ENCODE measurements at regions not wholly inside any gene's neighbourhood (a gene's known extent, or its start where the extent isn't known, plus 50 kb on each side); places are given as distances from the start of the nearest gene placed in this dataset.

GRCh38 chr1:4019147-4019521 is 119.1 kb upstream of the C1orf174 start:
- Histone ChIP-seq H3K27me3 (ENCODE audit: low read depth, low read length) (no peaks in the 10 kb centered on the region), H3K4me1 (ENCODE audit: control insufficient read depth in 1 of 2, insufficient read depth in 2 of 2, low read length in 2 of 2) (no peaks in the 10 kb centered on the region), H3K36me3 (ENCODE audit: control insufficient read depth in 1 of 2, insufficient read depth in 2 of 2, low read length in 2 of 2) (no peaks in the 10 kb centered on the region)

GRCh38 chr1:4019606-4020331 is 119.7 kb upstream of the C1orf174 start:
- Histone ChIP-seq H3K9me3 (ENCODE audit: control insufficient read depth in 1 of 2, low read length in 2 of 2) (no peaks in the 10 kb centered on the region), H3K27me3 (ENCODE audit: low read depth, low read length) (no peaks in the 10 kb centered on the region), H3K27ac (ENCODE audit: low read length) (no peak overlapping the region), H3K36me3 (ENCODE audit: control insufficient read depth in 1 of 2, insufficient read depth in 2 of 2, low read length in 2 of 2) (no peaks in the 10 kb centered on the region), H3K4me3 (ENCODE audit: low read depth in 1 of 2, low read length in 2 of 2) (no peak overlapping the region), H3K4me1 (ENCODE audit: control insufficient read depth in 1 of 2, insufficient read depth in 2 of 2, low read length in 2 of 2) (no peaks in the 10 kb centered on the region)

More at GRCh38 chr1:4019147-4019521, 119.1 kb upstream of the C1orf174 start:
- no peak overlapping the region for H3K4me3 ChIP-seq (ENCODE audit: low read depth in 1 of 2, low read length in 2 of 2)
- H3K9me3 ChIP-seq (ENCODE audit: control insufficient read depth in 1 of 2, low read length in 2 of 2) = no peaks in the 10 kb centered on the region
- H3K27ac ChIP-seq (ENCODE audit: low read length) = no peak overlapping the region

- Histone ChIP-seq H3K9me3 (ENCODE audit: control insufficient read depth in 1 of 2, low read length in 2 of 2) (no peaks in the 10 kb centered on the region), H3K4me1 (ENCODE audit: control insufficient read depth in 1 of 2, insufficient read depth in 2 of 2, low read length in 2 of 2) (no peaks in the 10 kb centered on the region), H3K27me3 (ENCODE audit: low read depth, low read length) (no peaks in the 10 kb centered on the region), H3K36me3 (ENCODE audit: control insufficient read depth in 1 of 2, insufficient read depth in 2 of 2, low read length in 2 of 2) (no peaks in the 10 kb centered on the region), H3K4me3 (ENCODE audit: low read depth in 1 of 2, low read length in 2 of 2) (no peak overlapping the region), H3K27ac (ENCODE audit: low read length) (no peak overlapping the region)
These were observed 120.4 kb upstream of the C1orf174 start for GRCh38 chr1:4020449-4020848.

- Histone ChIP-seq H3K27ac (ENCODE audit: low read length) (no peak overlapping the region), H3K27me3 (ENCODE audit: low read depth, low read length) (no peaks in the 10 kb centered on the region), H3K9me3 (ENCODE audit: control insufficient read depth in 1 of 2, low read length in 2 of 2) (no peaks in the 10 kb centered on the region), H3K4me3 (ENCODE audit: low read depth in 1 of 2, low read length in 2 of 2) (no peak overlapping the region), H3K36me3 (ENCODE audit: control insufficient read depth in 1 of 2, insufficient read depth in 2 of 2, low read length in 2 of 2) (no peaks in the 10 kb centered on the region), H3K4me1 (ENCODE audit: control insufficient read depth in 1 of 2, insufficient read depth in 2 of 2, low read length in 2 of 2) (no peaks in the 10 kb centered on the region)
These were observed 121.3 kb upstream of the C1orf174 start for GRCh38 chr1:4021136-4021973.

GRCh38 chr1:4021974-4022268 is 121.8 kb upstream of the C1orf174 start:
- H3K4me1 ChIP-seq (ENCODE audit: control insufficient read depth in 1 of 2, insufficient read depth in 2 of 2, low read length in 2 of 2) = no peaks in the 10 kb centered on the region
- no peaks in the 10 kb centered on the region for H3K9me3 ChIP-seq (ENCODE audit: control insufficient read depth in 1 of 2, low read length in 2 of 2)
- no peaks in the 10 kb centered on the region for H3K27me3 ChIP-seq (ENCODE audit: low read depth, low read length)
- no peak overlapping the region for H3K4me3 ChIP-seq (ENCODE audit: low read depth in 1 of 2, low read length in 2 of 2)
- no peaks in the 10 kb centered on the region for H3K36me3 ChIP-seq (ENCODE audit: control insufficient read depth in 1 of 2, insufficient read depth in 2 of 2, low read length in 2 of 2)
- no peak overlapping the region for H3K27ac ChIP-seq (ENCODE audit: low read length)

DNA sequence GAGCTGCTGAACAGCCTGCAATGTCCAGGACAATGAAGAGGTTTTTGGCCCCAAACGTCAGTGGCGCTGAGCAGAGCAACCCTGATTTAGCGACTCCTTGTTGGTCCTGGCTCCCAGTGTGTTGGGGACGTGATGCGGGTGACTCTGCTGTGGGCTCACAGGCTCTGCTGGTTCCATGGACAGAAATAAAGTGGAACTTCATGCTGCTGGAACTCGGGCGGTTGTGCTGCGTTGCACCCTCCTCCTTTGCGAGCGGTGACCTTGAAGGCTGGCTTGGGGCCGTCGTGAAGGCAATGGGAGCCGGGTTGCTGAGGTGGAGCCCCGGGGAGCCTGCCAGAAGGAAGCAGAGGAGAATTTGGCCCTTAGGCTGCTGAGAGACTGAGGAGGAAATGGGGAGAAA is 122.6 kb upstream of the C1orf174 start:
- H3K4me3 ChIP-seq (ENCODE audit: low read depth in 1 of 2, low read length in 2 of 2) = no peak overlapping the region

DNA sequence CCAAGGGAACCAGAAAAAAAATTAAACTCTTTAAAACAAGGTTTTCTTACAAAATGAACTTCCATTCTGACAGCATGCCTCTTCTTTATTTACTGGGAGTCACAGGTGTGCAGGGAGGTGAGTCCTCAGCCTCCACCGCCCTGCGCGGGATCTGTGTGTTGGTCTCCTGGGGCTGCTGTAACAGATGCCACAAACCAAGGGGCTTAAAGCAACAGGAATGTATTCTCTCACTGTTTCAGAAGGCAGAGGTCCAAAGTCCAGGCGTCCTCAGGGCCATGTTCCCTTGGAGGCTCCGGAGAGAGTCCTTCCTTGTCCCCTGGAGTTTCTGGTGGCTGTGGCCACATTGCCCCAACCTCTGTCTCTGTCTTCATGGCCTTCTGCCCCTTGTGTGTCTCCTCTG is 123.6 kb upstream of the C1orf174 start:
- H3K9me3 ChIP-seq (ENCODE audit: control insufficient read depth in 1 of 2, low read length in 2 of 2) = no peaks in the 10 kb centered on the region
- H3K27ac ChIP-seq (ENCODE audit: low read length) = no peak overlapping the region
- no peaks in the 10 kb centered on the region for H3K36me3 ChIP-seq (ENCODE audit: control insufficient read depth in 1 of 2, insufficient read depth in 2 of 2, low read length in 2 of 2)
- H3K4me1 ChIP-seq (ENCODE audit: control insufficient read depth in 1 of 2, insufficient read depth in 2 of 2, low read length in 2 of 2) = no peaks in the 10 kb centered on the region
- no peaks in the 10 kb centered on the region for H3K27me3 ChIP-seq (ENCODE audit: low read depth, low read length)
- no peak overlapping the region for H3K4me3 ChIP-seq (ENCODE audit: low read depth in 1 of 2, low read length in 2 of 2)

More for the DNA sequence above, 122.6 kb upstream of the C1orf174 start:
- H3K9me3 ChIP-seq (ENCODE audit: control insufficient read depth in 1 of 2, low read length in 2 of 2) = no peaks in the 10 kb centered on the region
- H3K36me3 ChIP-seq (ENCODE audit: control insufficient read depth in 1 of 2, insufficient read depth in 2 of 2, low read length in 2 of 2) = no peaks in the 10 kb centered on the region
- H3K27ac ChIP-seq (ENCODE audit: low read length) = no peak overlapping the region
- H3K27me3 ChIP-seq (ENCODE audit: low read depth, low read length) = no peaks in the 10 kb centered on the region
- H3K4me1 ChIP-seq (ENCODE audit: control insufficient read depth in 1 of 2, insufficient read depth in 2 of 2, low read length in 2 of 2) = no peaks in the 10 kb centered on the region

DNA sequence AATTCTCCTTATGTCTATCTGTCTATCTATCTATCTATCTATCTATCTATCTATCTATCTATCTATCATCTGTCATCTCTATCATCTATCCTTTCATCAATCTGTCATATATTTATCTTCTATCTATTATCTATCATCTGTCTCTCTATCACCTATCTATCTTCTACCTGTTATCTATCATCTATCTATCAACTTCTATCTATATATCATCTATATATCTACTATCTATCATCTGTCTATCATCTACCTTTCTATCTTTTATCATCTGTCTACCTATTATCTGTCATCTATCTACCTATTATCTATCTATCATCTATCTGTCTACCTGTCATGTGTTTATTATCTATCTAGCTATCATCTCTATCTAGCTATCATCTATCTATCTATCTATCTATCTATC is 124.7 kb upstream of the C1orf174 start:
- no peaks in the 10 kb centered on the region for H3K4me1 ChIP-seq (ENCODE audit: control insufficient read depth in 1 of 2, insufficient read depth in 2 of 2, low read length in 2 of 2)
- no peaks in the 10 kb centered on the region for H3K9me3 ChIP-seq (ENCODE audit: control insufficient read depth in 1 of 2, low read length in 2 of 2)
- H3K4me3 ChIP-seq (ENCODE audit: low read depth in 1 of 2, low read length in 2 of 2) = no peak overlapping the region
- H3K36me3 ChIP-seq (ENCODE audit: control insufficient read depth in 1 of 2, insufficient read depth in 2 of 2, low read length in 2 of 2) = no peaks in the 10 kb centered on the region
- H3K27ac ChIP-seq (ENCODE audit: low read length) = no peak overlapping the region
- no peaks in the 10 kb centered on the region for H3K27me3 ChIP-seq (ENCODE audit: low read depth, low read length)

DNA sequence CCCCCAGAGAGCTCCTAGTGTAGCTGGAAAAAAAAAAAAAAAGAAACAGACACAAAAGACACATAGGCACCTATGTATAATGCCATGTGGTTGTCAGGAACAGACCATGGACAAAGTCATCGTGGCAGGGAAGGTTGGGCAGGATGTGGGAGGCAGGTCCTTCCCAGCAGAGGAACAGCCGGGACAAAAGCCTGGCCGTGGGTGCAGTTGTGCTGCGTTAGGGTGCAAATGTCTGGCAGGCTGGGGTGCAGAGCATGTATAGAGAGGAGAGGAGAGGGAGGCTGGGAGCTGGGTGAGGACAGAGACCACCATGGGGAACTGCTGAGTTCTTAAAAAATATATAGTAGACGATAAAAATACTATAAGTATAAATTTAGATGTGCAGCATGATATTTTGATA is 125.7 kb upstream of the C1orf174 start:
- H3K27me3 ChIP-seq (ENCODE audit: low read depth, low read length) = no peaks in the 10 kb centered on the region
- no peaks in the 10 kb centered on the region for H3K36me3 ChIP-seq (ENCODE audit: control insufficient read depth in 1 of 2, insufficient read depth in 2 of 2, low read length in 2 of 2)
- no peaks in the 10 kb centered on the region for H3K9me3 ChIP-seq (ENCODE audit: control insufficient read depth in 1 of 2, low read length in 2 of 2)
- H3K4me1 ChIP-seq (ENCODE audit: control insufficient read depth in 1 of 2, insufficient read depth in 2 of 2, low read length in 2 of 2) = no peaks in the 10 kb centered on the region
- no peak overlapping the region for H3K4me3 ChIP-seq (ENCODE audit: low read depth in 1 of 2, low read length in 2 of 2)
- no peak overlapping the region for H3K27ac ChIP-seq (ENCODE audit: low read length)

- Histone ChIP-seq H3K27ac (ENCODE audit: low read length) (no peak overlapping the region), H3K36me3 (ENCODE audit: control insufficient read depth in 1 of 2, insufficient read depth in 2 of 2, low read length in 2 of 2) (no peaks in the 10 kb centered on the region), H3K27me3 (ENCODE audit: low read depth, low read length) (no peaks in the 10 kb centered on the region), H3K4me1 (ENCODE audit: control insufficient read depth in 1 of 2, insufficient read depth in 2 of 2, low read length in 2 of 2) (no peaks in the 10 kb centered on the region), H3K4me3 (ENCODE audit: low read depth in 1 of 2, low read length in 2 of 2) (no peak overlapping the region), H3K9me3 (ENCODE audit: control insufficient read depth in 1 of 2, low read length in 2 of 2) (peaks cover 0 to 7% of the 10 kb centered on the region in 2 donors)
These were observed 126.9 kb upstream of the C1orf174 start for GRCh38 chr1:4027008-4027407.

DNA sequence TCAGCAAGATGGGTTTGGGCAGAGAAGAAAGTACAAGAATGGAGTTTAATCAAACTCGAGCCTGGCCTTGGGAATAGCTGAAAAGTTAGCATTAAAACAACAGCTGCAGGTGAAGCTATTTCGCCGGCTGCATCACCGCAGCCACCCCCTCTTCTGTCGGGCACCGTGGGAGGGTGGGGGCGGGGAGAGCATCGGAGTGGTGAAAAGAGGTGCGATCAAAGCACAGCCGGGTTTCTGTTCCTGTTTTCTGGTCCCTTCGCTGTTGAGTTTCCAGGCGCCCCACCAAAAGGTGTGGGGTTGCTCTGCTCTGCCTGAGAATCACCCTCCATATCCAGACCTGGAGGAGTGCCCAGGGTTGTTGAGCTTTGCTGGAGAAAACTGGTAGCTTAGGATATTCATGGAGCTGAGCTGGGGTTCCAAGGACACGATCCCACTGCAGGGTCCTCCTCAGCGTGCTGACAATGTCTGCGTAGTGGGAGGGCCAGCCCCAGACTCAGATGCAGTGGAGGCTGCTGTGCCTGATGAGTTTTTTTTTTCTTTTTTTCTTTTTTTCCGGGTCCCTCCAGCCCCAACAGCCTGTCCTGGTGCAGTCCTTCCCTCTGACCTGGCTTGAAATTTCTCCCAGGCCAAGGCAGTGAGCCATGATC is 127.5 kb upstream of the C1orf174 start:
- Histone ChIP-seq H3K36me3 (ENCODE audit: control insufficient read depth in 1 of 2, insufficient read depth in 2 of 2, low read length in 2 of 2) (no peaks in the 10 kb centered on the region), H3K4me3 (ENCODE audit: low read depth in 1 of 2, low read length in 2 of 2) (no peak overlapping the region), H3K27ac (ENCODE audit: low read length) (no peak overlapping the region), H3K9me3 (ENCODE audit: control insufficient read depth in 1 of 2, low read length in 2 of 2) (peaks cover 0 to 7% of the 10 kb centered on the region in 2 donors), H3K4me1 (ENCODE audit: control insufficient read depth in 1 of 2, insufficient read depth in 2 of 2, low read length in 2 of 2) (no peaks in the 10 kb centered on the region), H3K27me3 (ENCODE audit: low read depth, low read length) (no peaks in the 10 kb centered on the region)

Measured in muscle layer of duodenum (tissue), 2 donors.